Choroid plexus epithelial cell (primary cell): ENCODE measurements at regions not wholly inside any gene's neighbourhood (a gene's known extent, or its start where the extent isn't known, plus 50 kb on each side); places are given as distances from the start of the nearest gene placed in this dataset.
"Not testable (repeated sequence)": the region's sequence is repeated elsewhere in the genome, so short reads cannot be mapped to it uniquely, and the experiment has no call there.

Experiments
- DNase-seq: peaks from one replicate; pipeline ENCODE4 v3.0.0-alpha.2; 2010; ENCODE audit warnings: low read depth
- H3K4me3 ChIP-seq: 2 replicates; pipeline ENCODE4 v1.5.1; 2011; ENCODE audit warnings: low read depth, mild to moderate bottlenecking, control low read depth, low read length, moderate library complexity
- TF ChIP-seq, protein P1 (sequence below): conservative IDR thresholded peaks from 2 replicates; pipeline ENCODE4 v1.5.1; 2011; ENCODE audit warnings: low read depth, mild to moderate bottlenecking, control low read depth, inconsistent platforms, low read length, moderate library complexity

DNA sequence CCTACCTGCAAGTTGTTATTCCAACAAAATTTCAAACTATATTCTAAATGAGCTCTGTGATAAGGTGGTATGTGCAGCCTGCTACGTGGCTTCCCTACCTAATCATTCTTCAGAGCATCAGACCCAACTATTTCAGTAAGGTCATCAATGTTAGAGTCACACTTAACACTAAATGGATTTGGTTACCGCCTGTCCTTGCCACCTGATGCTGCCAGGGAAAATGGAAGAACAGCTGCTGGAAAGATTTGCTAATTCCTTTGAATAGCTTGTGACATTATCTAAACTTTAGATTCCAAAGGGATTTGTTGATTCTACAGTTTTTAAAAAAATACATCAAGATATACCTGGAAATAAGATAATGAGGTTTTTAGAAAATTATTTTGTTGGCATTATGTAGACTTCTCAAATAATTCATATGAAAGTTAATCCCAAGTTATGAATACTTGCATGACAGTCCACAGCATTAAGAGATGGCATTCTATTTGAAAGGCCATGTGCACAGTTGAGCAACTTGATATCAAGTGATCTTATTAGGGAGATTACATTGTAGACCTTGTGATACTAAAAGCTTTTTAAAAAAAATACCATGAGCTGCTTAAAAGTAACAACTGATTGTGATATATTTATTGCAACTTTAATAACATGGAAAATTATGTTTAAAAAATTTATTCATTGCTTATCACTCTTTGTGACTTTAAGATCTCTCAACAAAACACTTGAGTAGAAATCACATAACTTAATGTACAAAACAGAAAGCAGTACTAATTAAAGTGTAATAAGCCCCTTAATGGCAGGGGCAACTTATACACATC, 98.3 kb upstream of the UGP2 start:
- DNase-seq = no peak
- no peak overlapping the region for H3K4me3 ChIP-seq
- TF ChIP-seq, protein P1, sequence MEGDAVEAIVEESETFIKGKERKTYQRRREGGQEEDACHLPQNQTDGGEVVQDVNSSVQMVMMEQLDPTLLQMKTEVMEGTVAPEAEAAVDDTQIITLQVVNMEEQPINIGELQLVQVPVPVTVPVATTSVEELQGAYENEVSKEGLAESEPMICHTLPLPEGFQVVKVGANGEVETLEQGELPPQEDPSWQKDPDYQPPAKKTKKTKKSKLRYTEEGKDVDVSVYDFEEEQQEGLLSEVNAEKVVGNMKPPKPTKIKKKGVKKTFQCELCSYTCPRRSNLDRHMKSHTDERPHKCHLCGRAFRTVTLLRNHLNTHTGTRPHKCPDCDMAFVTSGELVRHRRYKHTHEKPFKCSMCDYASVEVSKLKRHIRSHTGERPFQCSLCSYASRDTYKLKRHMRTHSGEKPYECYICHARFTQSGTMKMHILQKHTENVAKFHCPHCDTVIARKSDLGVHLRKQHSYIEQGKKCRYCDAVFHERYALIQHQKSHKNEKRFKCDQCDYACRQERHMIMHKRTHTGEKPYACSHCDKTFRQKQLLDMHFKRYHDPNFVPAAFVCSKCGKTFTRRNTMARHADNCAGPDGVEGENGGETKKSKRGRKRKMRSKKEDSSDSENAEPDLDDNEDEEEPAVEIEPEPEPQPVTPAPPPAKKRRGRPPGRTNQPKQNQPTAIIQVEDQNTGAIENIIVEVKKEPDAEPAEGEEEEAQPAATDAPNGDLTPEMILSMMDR = no peak

DNA sequence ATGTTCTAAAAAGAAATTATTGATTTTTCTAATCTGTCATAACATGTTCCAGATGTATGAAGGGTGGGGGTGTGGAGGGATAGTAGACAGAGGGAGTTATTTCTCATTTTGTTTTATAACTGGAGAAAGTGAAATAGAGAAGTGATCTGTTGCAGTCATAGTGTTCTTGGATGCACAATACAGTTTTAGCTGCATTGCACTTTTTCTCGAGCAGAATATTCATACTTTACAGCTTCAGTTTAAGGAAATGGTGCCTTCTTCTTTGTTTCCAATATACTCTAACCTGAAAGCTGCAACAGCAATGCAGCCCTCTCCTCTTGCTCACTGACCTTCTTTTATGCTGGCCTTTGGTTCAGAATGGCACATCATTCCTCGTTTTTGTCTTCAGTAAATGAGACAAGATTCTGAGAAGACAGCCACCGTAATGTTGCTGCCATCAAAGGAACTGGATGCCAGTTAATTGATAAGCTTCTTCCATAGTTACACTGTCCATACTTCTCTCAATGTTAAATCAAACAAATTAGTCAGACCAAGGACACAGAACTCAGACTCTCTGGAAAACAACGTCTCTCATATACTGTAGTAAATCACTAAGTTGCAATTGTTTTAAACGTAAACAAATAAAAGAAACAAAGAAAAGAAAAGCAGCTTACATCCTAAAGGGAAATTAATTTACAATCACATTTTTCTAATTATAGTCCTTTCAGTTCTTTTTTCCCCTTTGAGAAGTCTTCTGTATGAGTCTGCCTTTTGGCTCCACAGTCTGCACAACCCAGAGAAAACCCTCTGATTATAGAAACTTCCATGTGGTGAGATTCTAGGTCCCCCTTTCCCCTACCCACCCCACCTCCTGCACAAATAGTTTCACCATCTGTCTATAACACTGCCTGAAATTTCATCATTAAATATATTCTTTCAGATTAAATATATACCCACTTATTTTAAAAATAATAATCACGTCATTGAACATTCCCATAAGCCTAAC, 97.4 kb upstream of the UGP2 start:
- TF ChIP-seq, protein P1 = no peak
- H3K4me3 ChIP-seq = no peak overlapping the region
- DNase-seq = no peak

DNA sequence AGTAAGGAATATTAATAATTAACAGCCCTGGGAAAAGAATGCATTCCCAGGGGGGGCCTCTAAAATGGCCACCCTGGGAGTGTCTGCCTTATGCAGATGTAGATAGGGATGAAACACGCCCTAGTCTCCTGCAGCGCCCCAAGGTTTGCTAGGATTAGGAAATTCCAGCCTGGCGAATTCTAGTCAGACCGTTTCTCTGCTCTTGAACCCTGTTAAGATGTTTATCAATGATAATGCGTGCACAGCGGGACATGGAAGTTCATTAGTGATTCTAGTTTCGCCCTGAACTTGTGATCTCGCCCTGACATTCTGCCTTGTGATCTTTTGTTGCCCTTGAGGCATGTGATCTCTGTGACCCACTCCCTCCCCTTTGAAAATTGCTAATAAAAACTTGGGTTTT, 95.1 kb upstream of the UGP2 start:
- not testable (repeated sequence) for H3K4me3 ChIP-seq, DNase-seq

DNA sequence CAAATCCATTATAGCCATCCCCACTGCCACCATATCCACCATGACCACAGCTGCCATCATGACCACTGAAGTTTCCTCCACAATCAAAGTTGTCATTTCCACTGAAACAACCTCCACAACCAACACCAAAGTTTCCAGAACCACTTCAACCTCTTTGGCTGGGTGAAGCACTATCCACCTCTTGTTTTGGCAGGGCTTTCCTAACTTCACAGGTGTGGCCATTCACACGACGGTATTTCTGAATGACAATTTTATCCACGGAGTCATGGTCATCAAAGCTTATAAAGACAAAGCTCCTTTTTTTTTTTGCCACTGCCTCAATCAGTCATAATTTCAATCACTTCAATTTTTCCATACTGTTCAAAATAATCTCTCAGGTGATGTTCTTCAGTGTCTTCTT, 89.8 kb upstream of the UGP2 start:
- TF ChIP-seq, protein P1 = no peak
- no peak overlapping the region for H3K4me3 ChIP-seq
- no peak for DNase-seq

DNA sequence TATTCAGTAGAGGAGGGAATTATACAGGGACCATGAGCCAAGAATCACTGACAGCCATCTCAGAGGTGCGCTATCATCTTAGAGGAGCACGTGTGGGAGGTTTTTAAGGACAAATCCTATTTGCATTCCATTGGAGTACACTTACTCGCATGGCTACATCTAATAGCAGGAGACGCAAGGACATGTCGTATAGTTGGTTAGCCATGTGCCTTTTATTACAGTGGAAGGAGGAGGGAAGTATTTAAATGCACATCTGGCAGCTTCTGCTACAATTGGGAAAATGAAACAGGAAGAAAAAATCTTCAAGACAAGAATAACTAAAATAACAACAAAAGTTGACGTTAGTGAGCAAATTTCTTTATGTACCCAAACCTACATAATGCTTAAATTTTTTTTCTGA, 86.5 kb upstream of the UGP2 start:
- H3K4me3 ChIP-seq = no peak overlapping the region
- TF ChIP-seq, protein P1 = no peak
- peak; percentile 24 for DNase-seq

DNA sequence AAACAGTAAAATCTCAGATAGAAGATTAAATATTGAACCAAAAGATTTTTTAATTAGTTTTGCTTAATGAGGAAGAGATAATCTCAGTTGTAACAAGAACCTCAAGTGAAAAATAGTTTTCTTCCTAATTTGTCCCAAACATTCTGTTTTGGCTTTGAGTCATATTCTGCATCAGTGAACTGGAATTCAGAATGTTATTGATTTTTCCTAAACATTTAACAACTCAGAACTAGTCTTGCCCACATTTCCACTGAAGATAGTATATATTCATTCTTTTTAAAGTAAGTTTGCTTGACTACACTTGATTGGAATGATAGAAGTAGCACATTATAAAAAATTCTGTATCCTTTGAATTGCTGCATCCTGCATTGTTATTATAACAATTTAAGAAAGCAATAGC, 85.7 kb upstream of the UGP2 start:
- no peak overlapping the region for H3K4me3 ChIP-seq
- TF ChIP-seq, protein P1 = no peak
- peak; percentile 26 for DNase-seq

DNA sequence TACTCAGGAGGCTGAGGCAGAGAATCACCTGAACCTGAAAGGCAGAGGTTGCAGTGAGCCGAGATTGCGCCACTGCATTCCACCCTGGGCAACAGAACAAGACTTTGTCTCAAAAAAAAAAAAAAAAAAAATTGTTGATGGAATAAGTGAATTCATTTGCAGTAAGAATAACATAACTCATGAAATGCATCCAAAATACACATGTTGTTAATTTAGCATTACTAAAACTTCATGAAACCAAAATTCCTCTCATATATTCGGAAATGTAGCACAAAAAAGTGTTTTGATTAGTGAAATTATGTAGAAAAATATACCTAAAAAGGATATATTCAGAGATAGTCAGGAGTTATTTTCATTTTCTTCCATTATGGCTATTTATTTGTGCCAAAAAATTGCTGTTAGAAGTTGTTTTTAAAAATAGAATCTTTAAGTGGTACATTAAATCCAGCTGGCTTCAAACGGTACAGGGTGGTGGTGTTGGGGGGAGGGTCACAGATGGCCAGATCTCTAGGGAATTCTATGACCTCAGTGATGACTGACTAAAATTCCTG, 78.2 kb upstream of the UGP2 start:
- DNase-seq = peak; percentile 23
- TF ChIP-seq, protein P1 = no peak

More for the DNA sequence above, 78.2 kb upstream of the UGP2 start:
- H3K4me3 ChIP-seq = no peak overlapping the region
